ENCODE measurements at regions not wholly inside any gene's neighbourhood (a gene's known extent, or its start where the extent isn't known, plus 50 kb on each side); places are given as distances from the start of the nearest gene placed in this dataset.

GRCh38 chr16:35685085-35685484, 2225.7 kb downstream of the TP53TG3F start:
- H3K27ac ChIP-seq (ENCODE audit: low read depth, low read length): no peak overlapping the region
- no peak overlapping the region for H3K4me3 Mint-ChIP-seq
- no peak overlapping the region for H3K27ac Mint-ChIP-seq
- POLR2A ChIA-PET: no interaction called here
- no peaks in the 10 kb centered on the region for H3K27me3 Mint-ChIP-seq
- no peaks in the 10 kb centered on the region for H3K4me1 Mint-ChIP-seq
- peaks cover 0 to 63% (median 0%) of the 10 kb centered on the region in 3 experiments for H3K9me3 ChIP-seq (ENCODE audit: control insufficient read depth in 2 of 3, low read length in 3 of 3)
- H3K4me1 ChIP-seq (ENCODE audit: control insufficient read depth in 2 of 2, insufficient read depth in 2 of 2, low read length in 2 of 2): no peaks in the 10 kb centered on the region
- H3K36me3 Mint-ChIP-seq: peaks cover 0 to 14% (median 0%) of the 10 kb centered on the region in 5 donors
- DNase-seq (no peak), ATAC-seq (no peak)
- intact Hi-C loops (cut with micrococcal nuclease): no loop called here
- CTCF ChIA-PET: no interaction called here
- no peak overlapping the region for H3K4me3 ChIP-seq (ENCODE audit: low read length)
- H3K27me3 ChIP-seq (ENCODE audit: control insufficient read depth in 2 of 2, insufficient read depth in 2 of 2, low read length in 2 of 2): no peaks in the 10 kb centered on the region
- H3K36me3 ChIP-seq (ENCODE audit: control insufficient read depth in 2 of 3, insufficient read depth in 3 of 3, low read length in 3 of 3): no peaks in the 10 kb centered on the region
- peaks cover 5 to 84% (median 45%) of the 10 kb centered on the region in 11 donors for H3K9me3 Mint-ChIP-seq

- ATAC-seq (no peak), DNase-seq (no peak)
- Histone ChIP-seq H3K4me1 (ENCODE audit: control insufficient read depth in 2 of 2, insufficient read depth in 2 of 2, low read length in 2 of 2) (no peaks in the 10 kb centered on the region), H3K27me3 (ENCODE audit: control insufficient read depth in 2 of 2, insufficient read depth in 2 of 2, low read length in 2 of 2) (no peaks in the 10 kb centered on the region), H3K9me3 (ENCODE audit: control insufficient read depth in 2 of 3, low read length in 3 of 3) (peaks cover 0 to 71% (median 0%) of the 10 kb centered on the region in 3 experiments), H3K27ac (ENCODE audit: low read depth, low read length) (no peak overlapping the region), H3K36me3 (ENCODE audit: control insufficient read depth in 2 of 3, insufficient read depth in 3 of 3, low read length in 3 of 3) (no peaks in the 10 kb centered on the region), H3K4me3 (ENCODE audit: low read length) (no peak overlapping the region)
- Mint-ChIP-seq H3K27ac (no peak overlapping the region), H3K4me1 (no peaks in the 10 kb centered on the region), H3K27me3 (no peaks in the 10 kb centered on the region), H3K4me3 (no peak overlapping the region), H3K36me3 (peaks cover 0 to 20% (median 0%) of the 10 kb centered on the region in 5 donors), H3K9me3 (peaks cover 14 to 87% (median 44%) of the 10 kb centered on the region in 11 donors)
- CTCF ChIA-PET: no interaction called here
- intact Hi-C loops (cut with micrococcal nuclease): no loop called here
- POLR2A ChIA-PET: no interaction called here
Measured at GRCh38 chr16:35686595-35686994, 2227.2 kb downstream of the TP53TG3F start.

GRCh38 chr16:35687071-35687470, 2227.7 kb downstream of the TP53TG3F start:
- Mint-ChIP-seq H3K4me1 (no peaks in the 10 kb centered on the region), H3K27me3 (no peaks in the 10 kb centered on the region), H3K9me3 (peaks cover 15 to 87% (median 45%) of the 10 kb centered on the region in 11 donors), H3K36me3 (peaks cover 0 to 20% (median 0%) of the 10 kb centered on the region in 5 donors), H3K27ac (no peak overlapping the region), H3K4me3 (no peak overlapping the region)
- DNase-seq (no peak), ATAC-seq (no peak)
- Histone ChIP-seq H3K4me3 (ENCODE audit: low read length) (no peak overlapping the region), H3K4me1 (ENCODE audit: control insufficient read depth in 2 of 2, insufficient read depth in 2 of 2, low read length in 2 of 2) (no peaks in the 10 kb centered on the region), H3K27ac (ENCODE audit: low read depth, low read length) (no peak overlapping the region), H3K27me3 (ENCODE audit: control insufficient read depth in 2 of 2, insufficient read depth in 2 of 2, low read length in 2 of 2) (no peaks in the 10 kb centered on the region), H3K36me3 (ENCODE audit: control insufficient read depth in 2 of 3, insufficient read depth in 3 of 3, low read length in 3 of 3) (no peaks in the 10 kb centered on the region), H3K9me3 (ENCODE audit: control insufficient read depth in 2 of 3, low read length in 3 of 3) (peaks cover 0 to 76% (median 0%) of the 10 kb centered on the region in 3 experiments)
- POLR2A ChIA-PET: no interaction called here
- CTCF ChIA-PET: no interaction called here
- intact Hi-C loops (cut with micrococcal nuclease): no loop called here

GRCh38 chr16:35687781-35688180, 2228.4 kb downstream of the TP53TG3F start:
- Histone ChIP-seq H3K27ac (ENCODE audit: low read depth, low read length) (no peak overlapping the region), H3K4me1 (ENCODE audit: control insufficient read depth in 2 of 2, insufficient read depth in 2 of 2, low read length in 2 of 2) (no peaks in the 10 kb centered on the region), H3K27me3 (ENCODE audit: control insufficient read depth in 2 of 2, insufficient read depth in 2 of 2, low read length in 2 of 2) (no peaks in the 10 kb centered on the region), H3K9me3 (ENCODE audit: control insufficient read depth in 2 of 3, low read length in 3 of 3) (peaks cover 0 to 76% (median 0%) of the 10 kb centered on the region in 3 experiments), H3K36me3 (ENCODE audit: control insufficient read depth in 2 of 3, insufficient read depth in 3 of 3, low read length in 3 of 3) (no peaks in the 10 kb centered on the region), H3K4me3 (ENCODE audit: low read length) (no peak overlapping the region)
- ChIA-PET POLR2A (no interaction called here), CTCF (no interaction called here)
- H3K9me3 Mint-ChIP-seq: peaks cover 20 to 90% (median 51%) of the 10 kb centered on the region in 11 donors
- no peak overlapping the region for H3K4me3 Mint-ChIP-seq
- DNase-seq: no peak
- H3K27ac Mint-ChIP-seq: no peak overlapping the region
- H3K36me3 Mint-ChIP-seq: peaks cover 0 to 20% (median 0%) of the 10 kb centered on the region in 5 donors
- intact Hi-C loops (cut with micrococcal nuclease): no loop called here
- no peaks in the 10 kb centered on the region for H3K27me3 Mint-ChIP-seq
- ATAC-seq: no peak
- no peaks in the 10 kb centered on the region for H3K4me1 Mint-ChIP-seq

- no peak overlapping the region for H3K27ac Mint-ChIP-seq
- Histone ChIP-seq H3K27ac (ENCODE audit: low read depth, low read length) (no peak overlapping the region), H3K36me3 (ENCODE audit: control insufficient read depth in 2 of 3, insufficient read depth in 3 of 3, low read length in 3 of 3) (no peaks in the 10 kb centered on the region), H3K4me3 (ENCODE audit: low read length) (no peak overlapping the region), H3K27me3 (ENCODE audit: control insufficient read depth in 2 of 2, insufficient read depth in 2 of 2, low read length in 2 of 2) (no peaks in the 10 kb centered on the region), H3K4me1 (ENCODE audit: control insufficient read depth in 2 of 2, insufficient read depth in 2 of 2, low read length in 2 of 2) (no peaks in the 10 kb centered on the region), H3K9me3 (ENCODE audit: control insufficient read depth in 2 of 3, low read length in 3 of 3) (peaks cover 0 to 79% (median 0%) of the 10 kb centered on the region in 3 experiments)
- ChIA-PET POLR2A (no interaction called here), CTCF (no interaction called here)
- H3K27me3 Mint-ChIP-seq: no peaks in the 10 kb centered on the region
- ATAC-seq (no peak), DNase-seq (no peak)
- peaks cover 20 to 96% (median 51%) of the 10 kb centered on the region in 11 donors for H3K9me3 Mint-ChIP-seq
- H3K36me3 Mint-ChIP-seq: peaks cover 0 to 22% (median 0%) of the 10 kb centered on the region in 5 donors
- H3K4me1 Mint-ChIP-seq: no peaks in the 10 kb centered on the region
- intact Hi-C loops (cut with micrococcal nuclease): no loop called here
- no peak overlapping the region for H3K4me3 Mint-ChIP-seq
Measured at GRCh38 chr16:35689764-35690163, 2230.4 kb downstream of the TP53TG3F start.

GRCh38 chr16:35690413-35690812, 2231.0 kb downstream of the TP53TG3F start:
- intact Hi-C loops (cut with micrococcal nuclease): no loop called here
- no peaks in the 10 kb centered on the region for H3K36me3 ChIP-seq (ENCODE audit: control insufficient read depth in 2 of 3, insufficient read depth in 3 of 3, low read length in 3 of 3)
- ChIA-PET CTCF (no interaction called here), POLR2A (no interaction called here)
- H3K27me3 Mint-ChIP-seq: no peaks in the 10 kb centered on the region
- H3K4me1 Mint-ChIP-seq: no peaks in the 10 kb centered on the region
- peaks cover 23 to 100% (median 52%) of the 10 kb centered on the region in 11 donors for H3K9me3 Mint-ChIP-seq
- DNase-seq (no peak), ATAC-seq (no peak)
- H3K4me3 Mint-ChIP-seq: no peak overlapping the region
- no peak overlapping the region for H3K27ac ChIP-seq (ENCODE audit: low read depth, low read length)
- no peak overlapping the region for H3K27ac Mint-ChIP-seq
- no peaks in the 10 kb centered on the region for H3K27me3 ChIP-seq (ENCODE audit: control insufficient read depth in 2 of 2, insufficient read depth in 2 of 2, low read length in 2 of 2)
- peaks cover 0 to 78% (median 0%) of the 10 kb centered on the region in 3 experiments for H3K9me3 ChIP-seq (ENCODE audit: control insufficient read depth in 2 of 3, low read length in 3 of 3)
- H3K36me3 Mint-ChIP-seq: peaks cover 0 to 22% (median 0%) of the 10 kb centered on the region in 5 donors
- H3K4me3 ChIP-seq (ENCODE audit: low read length): no peak overlapping the region
- no peaks in the 10 kb centered on the region for H3K4me1 ChIP-seq (ENCODE audit: control insufficient read depth in 2 of 2, insufficient read depth in 2 of 2, low read length in 2 of 2)

GRCh38 chr16:35691057-35691456, 2231.6 kb downstream of the TP53TG3F start:
- Mint-ChIP-seq H3K4me3 (no peak overlapping the region), H3K4me1 (no peaks in the 10 kb centered on the region), H3K9me3 (peaks cover 27 to 100% (median 50%) of the 10 kb centered on the region in 11 donors), H3K27ac (no peak overlapping the region), H3K36me3 (peaks cover 0 to 22% (median 0%) of the 10 kb centered on the region in 5 donors), H3K27me3 (no peaks in the 10 kb centered on the region)
- H3K27me3 ChIP-seq (ENCODE audit: control insufficient read depth in 2 of 2, insufficient read depth in 2 of 2, low read length in 2 of 2): no peaks in the 10 kb centered on the region
- ATAC-seq (no peak), DNase-seq (no peak)
- peaks cover 0 to 71% (median 0%) of the 10 kb centered on the region in 3 experiments for H3K9me3 ChIP-seq (ENCODE audit: control insufficient read depth in 2 of 3, low read length in 3 of 3)
- CTCF ChIA-PET: no interaction called here
- intact Hi-C loops (cut with micrococcal nuclease): no loop called here
- POLR2A ChIA-PET: no interaction called here
- H3K27ac ChIP-seq (ENCODE audit: low read depth, low read length): no peak overlapping the region
- no peaks in the 10 kb centered on the region for H3K36me3 ChIP-seq (ENCODE audit: control insufficient read depth in 2 of 3, insufficient read depth in 3 of 3, low read length in 3 of 3)
- H3K4me1 ChIP-seq (ENCODE audit: control insufficient read depth in 2 of 2, insufficient read depth in 2 of 2, low read length in 2 of 2): no peaks in the 10 kb centered on the region
- no peak overlapping the region for H3K4me3 ChIP-seq (ENCODE audit: low read length)

All from naive thymus-derived CD4-positive, alpha-beta T cell (primary cell).